GM23338 (cell line): ENCODE measurements at regions not wholly inside any gene's neighbourhood (a gene's known extent, or its start where the extent isn't known, plus 50 kb on each side); places are given as distances from the start of the nearest gene placed in this dataset.

ENCODE experiments used
- CREB1 ChIP-seq: fragments of 250-450 bp; sonication (Bioruptor Pico); IDR thresholded peaks from 2 replicates; pipeline ENCODE4 v1.5.0; 2020; ENCODE audit warnings: low read depth, mild to moderate bottlenecking, moderate library complexity
- EZH2 ChIP-seq: fragments of 200-600 bp; sonication (generic); IDR thresholded peaks from one replicate; pipeline ENCODE4 v1.8.0; 2017; ENCODE audit warnings: antibody characterized with exemption, mild to moderate bottlenecking, low read depth; ENCODE audit not compliant: unreplicated experiment
- EZH2phosphoT487 ChIP-seq: fragments of 200-600 bp; sonication (generic); IDR thresholded peaks from one replicate; pipeline ENCODE4 v1.8.1; 2018; ENCODE audit warnings: antibody characterized with exemption; ENCODE audit not compliant: unreplicated experiment
- POLR2AphosphoS5 ChIP-seq: IDR thresholded peaks from 2 replicates; pipeline ENCODE4 v1.6.1; 2016; ENCODE audit warnings: antibody characterized with exemption, low read depth
- TF ChIP-seq, protein P1 (sequence below), 2 experiments: fragments of 200-600 bp in 1 of 2; sonication (generic) in 1 of 2; conservative IDR thresholded peaks; 2 replicates each; pipeline versions ENCODE4 v1.5.1 to v1.6.1; 2016 to 2017; ENCODE audit warnings: antibody characterized with exemption in 2 of 2, low read depth in 2 of 2, mild to moderate bottlenecking in 2 of 2, moderate library complexity in 1 of 2
- TF ChIP-seq, protein P2 (sequence below): IDR thresholded peaks from one replicate; pipeline ENCODE4 v1.6.1; 2018; ENCODE audit warnings: antibody characterized with exemption; ENCODE audit not compliant: unreplicated experiment

GRCh38 chr12:90268574-90268973, 559.9 kb upstream of the ATP2B1 start:
- TF ChIP-seq, protein P1, sequence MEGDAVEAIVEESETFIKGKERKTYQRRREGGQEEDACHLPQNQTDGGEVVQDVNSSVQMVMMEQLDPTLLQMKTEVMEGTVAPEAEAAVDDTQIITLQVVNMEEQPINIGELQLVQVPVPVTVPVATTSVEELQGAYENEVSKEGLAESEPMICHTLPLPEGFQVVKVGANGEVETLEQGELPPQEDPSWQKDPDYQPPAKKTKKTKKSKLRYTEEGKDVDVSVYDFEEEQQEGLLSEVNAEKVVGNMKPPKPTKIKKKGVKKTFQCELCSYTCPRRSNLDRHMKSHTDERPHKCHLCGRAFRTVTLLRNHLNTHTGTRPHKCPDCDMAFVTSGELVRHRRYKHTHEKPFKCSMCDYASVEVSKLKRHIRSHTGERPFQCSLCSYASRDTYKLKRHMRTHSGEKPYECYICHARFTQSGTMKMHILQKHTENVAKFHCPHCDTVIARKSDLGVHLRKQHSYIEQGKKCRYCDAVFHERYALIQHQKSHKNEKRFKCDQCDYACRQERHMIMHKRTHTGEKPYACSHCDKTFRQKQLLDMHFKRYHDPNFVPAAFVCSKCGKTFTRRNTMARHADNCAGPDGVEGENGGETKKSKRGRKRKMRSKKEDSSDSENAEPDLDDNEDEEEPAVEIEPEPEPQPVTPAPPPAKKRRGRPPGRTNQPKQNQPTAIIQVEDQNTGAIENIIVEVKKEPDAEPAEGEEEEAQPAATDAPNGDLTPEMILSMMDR (conservative IDR thresholded peaks at IDR 0.05; ENCODE audit: low read depth in 2 of 2), result no peak
- no peak for TF ChIP-seq EZH2
- TF ChIP-seq EZH2phosphoT487, result no peak
- TF ChIP-seq CREB1 (CRISPR knock-in tag), result no peak
- TF ChIP-seq POLR2AphosphoS5, result no peak
- TF ChIP-seq, protein P2, sequence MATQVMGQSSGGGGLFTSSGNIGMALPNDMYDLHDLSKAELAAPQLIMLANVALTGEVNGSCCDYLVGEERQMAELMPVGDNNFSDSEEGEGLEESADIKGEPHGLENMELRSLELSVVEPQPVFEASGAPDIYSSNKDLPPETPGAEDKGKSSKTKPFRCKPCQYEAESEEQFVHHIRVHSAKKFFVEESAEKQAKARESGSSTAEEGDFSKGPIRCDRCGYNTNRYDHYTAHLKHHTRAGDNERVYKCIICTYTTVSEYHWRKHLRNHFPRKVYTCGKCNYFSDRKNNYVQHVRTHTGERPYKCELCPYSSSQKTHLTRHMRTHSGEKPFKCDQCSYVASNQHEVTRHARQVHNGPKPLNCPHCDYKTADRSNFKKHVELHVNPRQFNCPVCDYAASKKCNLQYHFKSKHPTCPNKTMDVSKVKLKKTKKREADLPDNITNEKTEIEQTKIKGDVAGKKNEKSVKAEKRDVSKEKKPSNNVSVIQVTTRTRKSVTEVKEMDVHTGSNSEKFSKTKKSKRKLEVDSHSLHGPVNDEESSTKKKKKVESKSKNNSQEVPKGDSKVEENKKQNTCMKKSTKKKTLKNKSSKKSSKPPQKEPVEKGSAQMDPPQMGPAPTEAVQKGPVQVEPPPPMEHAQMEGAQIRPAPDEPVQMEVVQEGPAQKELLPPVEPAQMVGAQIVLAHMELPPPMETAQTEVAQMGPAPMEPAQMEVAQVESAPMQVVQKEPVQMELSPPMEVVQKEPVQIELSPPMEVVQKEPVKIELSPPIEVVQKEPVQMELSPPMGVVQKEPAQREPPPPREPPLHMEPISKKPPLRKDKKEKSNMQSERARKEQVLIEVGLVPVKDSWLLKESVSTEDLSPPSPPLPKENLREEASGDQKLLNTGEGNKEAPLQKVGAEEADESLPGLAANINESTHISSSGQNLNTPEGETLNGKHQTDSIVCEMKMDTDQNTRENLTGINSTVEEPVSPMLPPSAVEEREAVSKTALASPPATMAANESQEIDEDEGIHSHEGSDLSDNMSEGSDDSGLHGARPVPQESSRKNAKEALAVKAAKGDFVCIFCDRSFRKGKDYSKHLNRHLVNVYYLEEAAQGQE, result no peak
